Heart left ventricle (tissue), 13 donors: ENCODE measurements at regions not wholly inside any gene's neighbourhood (a gene's known extent, or its start where the extent isn't known, plus 50 kb on each side); places are given as distances from the start of the nearest gene placed in this dataset.

Experiments used
- POLR2A ChIP-seq, 2 donors: fragments of 450-650 bp; IDR thresholded peaks; one replicate each; pipeline ENCODE4 v1.6.1; 2017; ENCODE audit warnings: antibody characterized with exemption in 2 of 2, mild to moderate bottlenecking in 2 of 2, moderate library complexity in 2 of 2
- TF ChIP-seq, protein P1 (sequence below), 12 donors: fragments of 200-600 bp; sonication (generic) in 4 of 12; IDR thresholded peaks; one replicate each; pipeline versions ENCODE4 v1.5.0 to v1.8.0; 2018 to 2022; ENCODE audit warnings: antibody characterized with exemption in 12 of 12, mild to moderate bottlenecking in 5 of 12
- donor health status: ischemic (EF 13 %, LVEDD 7.1; RV severe dilation, severe dysfunction).
- donor health status: DM: no; HTN: yes; CAD: no.
- donor health status: DM: no; HTN: no; CAD: no.
- donor health status: ischemic (EF 25% LVEDD 6.9; RV normal size, moderate dysfunction).
- donor health status: ischemic (EF 25% LVEDD 5.7; RV mildly dilated, moderate dysfunction).
- donor health status: ischemic (EF 35%, LVEDD 5.7; RV mildly dilated, moderate dysfunction).
- donor health status: nonischemic (EF 11% LVEDD 7.7; RV severe dilation, severe dysfunction).
- donor health status: DM: yes; HTN: yes; CAD: no.
- donor health status: PGD.
- donor health status: ischemic (EF 29% LVEDD 5.4; RV normal size, mild dysfunction).
- donor health status: nonischemic (EF 23%, LVEDD 6.1; RV moderate dilation, normal function).

DNA sequence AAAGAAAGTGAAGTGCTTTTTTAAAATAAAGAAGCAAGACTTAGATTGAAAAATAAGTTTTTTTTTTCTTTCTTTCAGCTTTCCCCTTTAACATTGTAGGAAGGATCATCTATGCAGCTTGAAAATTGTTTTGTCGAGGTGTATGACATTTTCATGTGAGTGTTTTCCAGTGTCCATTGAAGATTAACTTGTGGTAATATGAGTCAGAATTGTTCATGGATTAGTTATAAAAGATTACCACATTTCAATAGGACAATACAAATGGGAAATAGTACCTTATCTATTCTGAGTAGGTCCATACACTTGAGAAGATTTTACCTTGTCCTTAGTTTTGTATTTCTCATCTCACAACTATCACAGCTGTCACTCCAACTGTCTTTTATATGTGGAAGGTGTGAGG lies 1234.7 kb downstream of the NSUN3 start:
- TF ChIP-seq, protein P1, sequence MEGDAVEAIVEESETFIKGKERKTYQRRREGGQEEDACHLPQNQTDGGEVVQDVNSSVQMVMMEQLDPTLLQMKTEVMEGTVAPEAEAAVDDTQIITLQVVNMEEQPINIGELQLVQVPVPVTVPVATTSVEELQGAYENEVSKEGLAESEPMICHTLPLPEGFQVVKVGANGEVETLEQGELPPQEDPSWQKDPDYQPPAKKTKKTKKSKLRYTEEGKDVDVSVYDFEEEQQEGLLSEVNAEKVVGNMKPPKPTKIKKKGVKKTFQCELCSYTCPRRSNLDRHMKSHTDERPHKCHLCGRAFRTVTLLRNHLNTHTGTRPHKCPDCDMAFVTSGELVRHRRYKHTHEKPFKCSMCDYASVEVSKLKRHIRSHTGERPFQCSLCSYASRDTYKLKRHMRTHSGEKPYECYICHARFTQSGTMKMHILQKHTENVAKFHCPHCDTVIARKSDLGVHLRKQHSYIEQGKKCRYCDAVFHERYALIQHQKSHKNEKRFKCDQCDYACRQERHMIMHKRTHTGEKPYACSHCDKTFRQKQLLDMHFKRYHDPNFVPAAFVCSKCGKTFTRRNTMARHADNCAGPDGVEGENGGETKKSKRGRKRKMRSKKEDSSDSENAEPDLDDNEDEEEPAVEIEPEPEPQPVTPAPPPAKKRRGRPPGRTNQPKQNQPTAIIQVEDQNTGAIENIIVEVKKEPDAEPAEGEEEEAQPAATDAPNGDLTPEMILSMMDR (IDR thresholded peaks at IDR 0.05): no peak
- TF ChIP-seq POLR2A (IDR thresholded peaks at IDR 0.05): no peak
